Activated T-cell treated with anti-CD3 and anti-CD28 coated beads, Interleukin-2, amount 50 U/mL, for 4 hours (primary cell): ENCODE measurements at regions not wholly inside any gene's neighbourhood (a gene's known extent, or its start where the extent isn't known, plus 50 kb on each side); places are given as distances from the start of the nearest gene placed in this dataset.
A peak's percentile ranks its signal among the peaks of the same experiment; 100 is the strongest.

Experiments
- ATAC-seq, 2 donors: fragments of 200-7000 bp; cut with Tn5 transposase; one replicate each; pipeline ENCODE4 v1.10.0; 2021
- DNase-seq: peaks from one replicate; pipeline ENCODE4 v3.0.0-alpha.2; 2020
- H3K27me3 Mint-ChIP-seq: one replicate; pipeline ENCODE4 v1.8.0; 2021; ENCODE audit warnings: low read depth, mixed read lengths
- H3K36me3 Mint-ChIP-seq: one replicate; pipeline ENCODE4 v1.8.0; 2022; ENCODE audit warnings: mixed read lengths; ENCODE audit not compliant: insufficient read depth
- H3K4me1 Mint-ChIP-seq: one replicate; pipeline ENCODE4 v1.8.0; 2021; ENCODE audit warnings: low read depth, mixed read lengths
- H3K4me3 Mint-ChIP-seq: one replicate; pipeline ENCODE4 v1.8.0; 2021; ENCODE audit warnings: mild to moderate bottlenecking, moderate library complexity, mixed read lengths
- H3K9me3 Mint-ChIP-seq: one replicate; pipeline ENCODE4 v1.8.0; 2021; ENCODE audit warnings: mixed read lengths

- Mint-ChIP-seq H3K9me3 (peaks cover 7% of the 10 kb centered on the region), H3K27me3 (peaks cover 58% of the 10 kb centered on the region), H3K4me1 (no peaks in the 10 kb centered on the region), H3K36me3 (no peaks in the 10 kb centered on the region), H3K4me3 (no peak overlapping the region)
- DNase-seq (no peak), ATAC-seq (no peak)
These were observed 141.1 kb upstream of the LHX5 start for GRCh38 chr12:113612793-113613192.

GRCh38 chr12:113612076-113612728, 140.5 kb upstream of the LHX5 start:
- H3K9me3 Mint-ChIP-seq = peaks cover 7% of the 10 kb centered on the region
- no peaks in the 10 kb centered on the region for H3K36me3 Mint-ChIP-seq
- H3K4me1 Mint-ChIP-seq = no peaks in the 10 kb centered on the region
- H3K4me3 Mint-ChIP-seq = no peak overlapping the region
- H3K27me3 Mint-ChIP-seq = peaks cover 58% of the 10 kb centered on the region
- ATAC-seq (no peak), DNase-seq (no peak)

- ATAC-seq = no peak
- peaks cover 7% of the 10 kb centered on the region for H3K9me3 Mint-ChIP-seq
- H3K27me3 Mint-ChIP-seq = peaks cover 56% of the 10 kb centered on the region
These were observed 140.0 kb upstream of the LHX5 start for GRCh38 chr12:113611652-113612051.

GRCh38 chr12:113610698-113611097, 139.0 kb upstream of the LHX5 start:
- Mint-ChIP-seq H3K27me3 (peaks cover 55% of the 10 kb centered on the region), H3K9me3 (peaks cover 7% of the 10 kb centered on the region), H3K4me3 (no peak overlapping the region), H3K36me3 (no peaks in the 10 kb centered on the region), H3K4me1 (no peaks in the 10 kb centered on the region)
- DNase-seq (no peak), ATAC-seq (no peak)

More at GRCh38 chr12:113611652-113612051, 140.0 kb upstream of the LHX5 start:
- Mint-ChIP-seq H3K4me1 (no peaks in the 10 kb centered on the region), H3K36me3 (no peaks in the 10 kb centered on the region), H3K4me3 (no peak overlapping the region)
- DNase-seq = no peak

- ATAC-seq (no peak), DNase-seq (no peak)
- Mint-ChIP-seq H3K27me3 (peaks cover 53% of the 10 kb centered on the region), H3K4me3 (no peak overlapping the region), H3K36me3 (no peaks in the 10 kb centered on the region), H3K9me3 (peaks cover 6% of the 10 kb centered on the region), H3K4me1 (no peaks in the 10 kb centered on the region)
These were observed 138.2 kb upstream of the LHX5 start for GRCh38 chr12:113609692-113610469.

- ATAC-seq = no peak
These were observed 133.0 kb upstream of the LHX5 start for GRCh38 chr12:113604666-113605065.

GRCh38 chr12:113601656-113602263, 130.1 kb upstream of the LHX5 start:
- Mint-ChIP-seq H3K4me3 (no peak overlapping the region), H3K4me1 (no peaks in the 10 kb centered on the region), H3K27me3 (peaks cover 13% of the 10 kb centered on the region), H3K36me3 (no peaks in the 10 kb centered on the region), H3K9me3 (peaks cover 3% of the 10 kb centered on the region)
- DNase-seq (no peak), ATAC-seq (no peak)

More at GRCh38 chr12:113604666-113605065, 133.0 kb upstream of the LHX5 start:
- no peak for DNase-seq
- Mint-ChIP-seq H3K27me3 (peaks cover 22% of the 10 kb centered on the region), H3K36me3 (no peaks in the 10 kb centered on the region), H3K9me3 (peaks cover 7% of the 10 kb centered on the region), H3K4me1 (no peaks in the 10 kb centered on the region), H3K4me3 (no peak overlapping the region)

- Mint-ChIP-seq H3K36me3 (no peaks in the 10 kb centered on the region), H3K4me1 (no peaks in the 10 kb centered on the region), H3K9me3 (peaks cover 9% of the 10 kb centered on the region), H3K27me3 (peaks cover 23% of the 10 kb centered on the region), H3K4me3 (no peak overlapping the region)
- DNase-seq (no peak), ATAC-seq (no peak)
These were observed 127.2 kb upstream of the LHX5 start for GRCh38 chr12:113598815-113599406.

GRCh38 chr12:113594967-113595366, 123.3 kb upstream of the LHX5 start:
- no peak for DNase-seq
- Mint-ChIP-seq H3K4me3 (no peak overlapping the region), H3K27me3 (peaks cover 42% of the 10 kb centered on the region), H3K9me3 (peaks cover 7% of the 10 kb centered on the region), H3K36me3 (no peaks in the 10 kb centered on the region), H3K4me1 (peaks cover 3% of the 10 kb centered on the region)
- ATAC-seq = no peak

GRCh38 chr12:113591480-113591974, 119.9 kb upstream of the LHX5 start:
- peaks cover 63% of the 10 kb centered on the region for H3K27me3 Mint-ChIP-seq
- no peak overlapping the region for H3K4me3 Mint-ChIP-seq

GRCh38 chr12:113589437-113589836, 117.8 kb upstream of the LHX5 start:
- ATAC-seq (no peak), DNase-seq (no peak)
- Mint-ChIP-seq H3K9me3 (peaks cover 5% of the 10 kb centered on the region), H3K36me3 (no peaks in the 10 kb centered on the region), H3K4me1 (peaks cover 3% of the 10 kb centered on the region), H3K4me3 (no peak overlapping the region), H3K27me3 (peaks cover 58% of the 10 kb centered on the region)

More at GRCh38 chr12:113591480-113591974, 119.9 kb upstream of the LHX5 start:
- H3K9me3 Mint-ChIP-seq = peaks cover 12% of the 10 kb centered on the region
- ATAC-seq (peak in 1 of 2 donors; percentile 53), DNase-seq (no peak)
- no peaks in the 10 kb centered on the region for H3K36me3 Mint-ChIP-seq
- H3K4me1 Mint-ChIP-seq = peaks cover 3% of the 10 kb centered on the region

GRCh38 chr12:113587720-113588119, 116.0 kb upstream of the LHX5 start:
- no peaks in the 10 kb centered on the region for H3K36me3 Mint-ChIP-seq
- H3K27me3 Mint-ChIP-seq = peaks cover 55% of the 10 kb centered on the region

GRCh38 chr12:113586461-113586860, 114.8 kb upstream of the LHX5 start:
- Mint-ChIP-seq H3K4me1 (peaks cover 3% of the 10 kb centered on the region), H3K4me3 (no peak overlapping the region), H3K9me3 (peaks cover 5% of the 10 kb centered on the region), H3K36me3 (no peaks in the 10 kb centered on the region), H3K27me3 (peaks cover 47% of the 10 kb centered on the region)
- DNase-seq = no peak
- no peak for ATAC-seq

More at GRCh38 chr12:113587720-113588119, 116.0 kb upstream of the LHX5 start:
- peaks cover 3% of the 10 kb centered on the region for H3K4me1 Mint-ChIP-seq
- DNase-seq (no peak), ATAC-seq (no peak)
- H3K9me3 Mint-ChIP-seq = peaks cover 5% of the 10 kb centered on the region
- no peak overlapping the region for H3K4me3 Mint-ChIP-seq

GRCh38 chr12:113582521-113583218, 111.0 kb upstream of the LHX5 start:
- no peaks in the 10 kb centered on the region for H3K4me1 Mint-ChIP-seq
- H3K4me3 Mint-ChIP-seq = no peak overlapping the region
- no peak for DNase-seq
- H3K27me3 Mint-ChIP-seq = peaks cover 30% of the 10 kb centered on the region
- H3K9me3 Mint-ChIP-seq = peaks cover 12% of the 10 kb centered on the region
- H3K36me3 Mint-ChIP-seq = peaks cover 3% of the 10 kb centered on the region
- ATAC-seq = no peak
